ENCODE measurements at regions not wholly inside any gene's neighbourhood (a gene's known extent, or its start where the extent isn't known, plus 50 kb on each side); places are given as distances from the start of the nearest gene placed in this dataset.

DNA sequence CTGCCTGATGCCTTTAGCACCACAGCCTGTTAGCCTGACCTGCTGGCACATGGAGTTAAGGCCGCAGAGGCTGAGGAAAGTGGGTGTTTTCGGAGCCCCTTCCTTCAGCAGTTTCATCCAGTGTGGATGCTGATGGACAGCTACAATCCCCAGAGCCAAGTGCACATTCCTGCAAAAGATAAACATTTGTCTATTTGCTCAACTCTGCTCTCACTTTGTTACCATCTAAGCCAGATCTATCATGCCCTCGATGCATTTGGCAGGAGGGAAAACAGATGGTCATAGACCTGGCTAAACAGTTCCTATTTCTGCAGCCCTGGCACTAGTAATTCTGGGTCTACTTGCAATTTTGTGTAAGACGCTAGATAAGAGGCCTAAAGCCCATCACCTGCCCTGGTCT lies 312.9 kb upstream of the RASGRP1 start:
- no peak overlapping the region for H3K27ac Mint-ChIP-seq
- no peaks in the 10 kb centered on the region for H3K27me3 Mint-ChIP-seq (ENCODE audit: low read depth)
- no peaks in the 10 kb centered on the region for H3K9me3 Mint-ChIP-seq
- no peaks in the 10 kb centered on the region for H3K4me1 Mint-ChIP-seq (ENCODE audit: low read depth)
- no peaks in the 10 kb centered on the region for H3K36me3 Mint-ChIP-seq (ENCODE audit: low read depth)
- H3K4me3 Mint-ChIP-seq = no peak overlapping the region

DNA sequence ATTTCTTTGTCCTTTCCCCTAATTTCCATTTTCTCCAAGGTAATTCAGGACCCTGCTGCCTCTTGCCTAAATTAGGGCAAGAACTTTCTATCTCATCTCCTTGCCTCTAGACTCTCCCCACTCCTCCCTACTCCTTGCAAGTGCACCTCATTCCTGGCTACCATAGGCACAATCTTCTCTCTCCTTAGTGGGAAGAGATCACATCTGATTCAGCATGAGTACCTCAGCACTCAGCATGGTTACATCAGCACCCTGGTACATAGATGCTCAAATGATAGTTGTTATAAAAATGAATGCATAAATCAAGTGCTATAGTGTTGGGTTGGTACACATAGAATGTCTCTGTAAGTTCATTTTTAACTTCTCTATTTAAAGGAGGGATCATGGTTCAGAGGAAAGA lies 313.4 kb upstream of the RASGRP1 start:
- Mint-ChIP-seq H3K27ac (no peak overlapping the region), H3K4me3 (no peak overlapping the region), H3K36me3 (ENCODE audit: low read depth) (no peaks in the 10 kb centered on the region), H3K27me3 (ENCODE audit: low read depth) (no peaks in the 10 kb centered on the region), H3K9me3 (no peaks in the 10 kb centered on the region), H3K4me1 (ENCODE audit: low read depth) (no peaks in the 10 kb centered on the region)

DNA sequence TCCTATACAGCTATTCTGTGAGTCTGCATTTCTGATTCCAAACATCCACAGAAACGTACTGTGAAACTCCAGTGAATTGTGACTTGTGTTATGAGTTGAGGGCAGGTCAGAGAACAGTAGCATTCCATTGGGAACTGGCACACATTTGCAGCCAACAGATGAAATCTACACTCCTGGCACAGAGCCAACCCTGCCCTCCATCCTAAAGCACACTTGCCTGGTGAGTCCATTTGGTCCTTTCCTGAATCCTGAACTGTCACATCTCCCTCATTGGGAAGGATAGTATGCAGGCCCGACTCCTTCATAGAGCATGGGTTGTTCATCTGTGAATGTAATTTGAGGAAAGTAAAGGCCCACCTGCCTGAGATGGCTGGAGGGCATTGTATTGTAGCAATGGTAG lies 314.3 kb upstream of the RASGRP1 start:
- H3K27me3 Mint-ChIP-seq (ENCODE audit: low read depth) = no peaks in the 10 kb centered on the region
- no peak overlapping the region for H3K27ac Mint-ChIP-seq
- H3K4me1 Mint-ChIP-seq (ENCODE audit: low read depth) = peaks cover 1% of the 10 kb centered on the region
- H3K9me3 Mint-ChIP-seq = no peaks in the 10 kb centered on the region
- no peak overlapping the region for H3K4me3 Mint-ChIP-seq
- no peaks in the 10 kb centered on the region for H3K36me3 Mint-ChIP-seq (ENCODE audit: low read depth)

DNA sequence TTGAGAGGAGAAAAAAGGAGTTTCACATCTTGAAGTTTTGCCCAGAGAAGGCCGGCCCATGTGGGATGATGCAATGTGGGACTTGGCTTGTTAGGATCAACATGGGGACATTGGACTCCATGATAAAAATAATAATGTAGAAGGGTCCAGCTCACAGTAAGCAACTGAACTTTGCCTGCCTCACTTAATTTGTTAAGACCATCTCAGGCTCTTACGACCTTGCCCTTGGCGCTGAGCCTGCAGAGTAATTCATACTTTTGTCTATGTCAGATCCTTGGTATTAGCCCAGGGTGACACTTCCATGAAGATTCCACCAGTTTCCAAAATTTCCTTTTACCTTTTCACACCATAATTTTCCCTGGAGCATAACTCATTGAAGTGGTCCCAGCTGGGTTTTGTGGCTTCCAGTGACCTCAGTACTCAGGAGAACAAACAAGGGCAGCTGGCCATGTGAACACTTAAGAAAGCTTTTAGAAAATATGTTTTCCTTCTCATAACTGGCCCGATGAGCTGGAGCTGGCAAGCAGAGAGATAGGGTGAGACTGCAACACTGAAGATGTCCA lies 315.4 kb upstream of the RASGRP1 start:
- Mint-ChIP-seq H3K9me3 (no peaks in the 10 kb centered on the region), H3K27me3 (ENCODE audit: low read depth) (peaks cover 7% of the 10 kb centered on the region), H3K27ac (no peak overlapping the region), H3K4me3 (no peak overlapping the region), H3K4me1 (ENCODE audit: low read depth) (peaks cover 3% of the 10 kb centered on the region), H3K36me3 (ENCODE audit: low read depth) (no peaks in the 10 kb centered on the region)

DNA sequence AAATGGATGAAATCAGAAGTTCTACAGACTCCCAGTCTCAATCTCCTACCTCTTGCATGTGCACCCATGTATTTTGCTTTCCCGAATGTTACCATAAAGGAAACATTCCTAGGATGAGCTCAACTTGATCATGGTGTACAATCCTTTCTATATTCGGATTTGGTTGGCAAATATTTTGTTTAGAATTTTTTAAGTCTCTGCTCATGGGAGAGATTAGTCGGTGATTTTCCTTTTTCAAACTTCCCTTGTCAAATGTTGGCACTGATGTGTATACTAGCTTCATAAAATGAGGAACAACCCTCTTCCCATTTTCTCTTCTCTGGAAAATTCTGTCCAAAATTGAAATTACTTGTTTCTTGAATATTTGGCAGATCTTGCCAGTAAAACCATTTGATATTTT lies 317.6 kb upstream of the RASGRP1 start:
- H3K4me1 Mint-ChIP-seq (ENCODE audit: low read depth) = peaks cover 3% of the 10 kb centered on the region

DNA sequence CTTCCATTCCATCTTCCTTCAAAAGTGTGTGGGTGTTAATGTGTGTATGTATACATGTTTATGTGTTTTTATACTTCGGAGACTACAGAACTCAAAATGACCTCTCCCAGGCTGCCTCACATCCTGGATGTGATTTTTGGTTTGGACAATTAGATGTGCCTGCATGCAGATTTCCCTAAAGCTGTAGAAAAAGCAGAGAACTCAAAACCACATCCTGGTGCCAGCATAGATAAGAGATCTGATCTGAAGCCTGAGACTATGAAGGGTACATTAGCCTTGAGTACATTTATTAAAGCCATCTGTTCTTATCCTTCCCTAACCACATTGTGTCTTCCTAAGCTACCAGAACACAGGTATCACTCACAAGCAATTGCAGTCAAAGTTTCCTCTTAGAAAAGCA lies 319.4 kb upstream of the RASGRP1 start:
- Mint-ChIP-seq H3K4me3 (no peak overlapping the region), H3K9me3 (no peaks in the 10 kb centered on the region), H3K4me1 (ENCODE audit: low read depth) (peaks cover 3% of the 10 kb centered on the region), H3K36me3 (ENCODE audit: low read depth) (no peaks in the 10 kb centered on the region), H3K27me3 (ENCODE audit: low read depth) (peaks cover 7% of the 10 kb centered on the region), H3K27ac (no peak overlapping the region)

More for the DNA sequence above, 317.6 kb upstream of the RASGRP1 start:
- H3K9me3 Mint-ChIP-seq = no peaks in the 10 kb centered on the region
- H3K27me3 Mint-ChIP-seq (ENCODE audit: low read depth) = peaks cover 7% of the 10 kb centered on the region
- no peak overlapping the region for H3K27ac Mint-ChIP-seq
- no peaks in the 10 kb centered on the region for H3K36me3 Mint-ChIP-seq (ENCODE audit: low read depth)
- no peak overlapping the region for H3K4me3 Mint-ChIP-seq

DNA sequence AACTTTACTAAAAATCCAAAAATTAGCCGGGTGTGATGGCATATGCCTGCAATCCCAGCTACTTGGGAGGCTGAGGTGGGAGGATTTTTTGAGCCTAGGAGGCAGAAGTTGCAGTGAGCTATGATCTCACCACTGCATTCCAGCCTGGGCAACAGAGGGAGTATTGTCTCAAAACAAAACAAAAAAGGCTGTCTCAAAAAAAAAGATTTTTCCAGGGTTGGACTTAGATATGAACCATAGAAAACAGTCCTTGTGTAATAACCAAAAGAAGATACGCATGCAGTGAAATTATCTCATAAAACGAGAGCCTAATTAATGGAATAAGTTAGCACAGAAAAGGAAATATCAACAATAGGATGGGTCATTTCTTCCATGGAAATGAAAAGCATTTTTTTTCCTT lies 320.4 kb upstream of the RASGRP1 start:
- H3K4me1 Mint-ChIP-seq (ENCODE audit: low read depth) = peaks cover 3% of the 10 kb centered on the region
- no peak overlapping the region for H3K27ac Mint-ChIP-seq
- no peaks in the 10 kb centered on the region for H3K9me3 Mint-ChIP-seq
- H3K36me3 Mint-ChIP-seq (ENCODE audit: low read depth) = no peaks in the 10 kb centered on the region
- peaks cover 13% of the 10 kb centered on the region for H3K27me3 Mint-ChIP-seq (ENCODE audit: low read depth)
- no peak overlapping the region for H3K4me3 Mint-ChIP-seq

DNA sequence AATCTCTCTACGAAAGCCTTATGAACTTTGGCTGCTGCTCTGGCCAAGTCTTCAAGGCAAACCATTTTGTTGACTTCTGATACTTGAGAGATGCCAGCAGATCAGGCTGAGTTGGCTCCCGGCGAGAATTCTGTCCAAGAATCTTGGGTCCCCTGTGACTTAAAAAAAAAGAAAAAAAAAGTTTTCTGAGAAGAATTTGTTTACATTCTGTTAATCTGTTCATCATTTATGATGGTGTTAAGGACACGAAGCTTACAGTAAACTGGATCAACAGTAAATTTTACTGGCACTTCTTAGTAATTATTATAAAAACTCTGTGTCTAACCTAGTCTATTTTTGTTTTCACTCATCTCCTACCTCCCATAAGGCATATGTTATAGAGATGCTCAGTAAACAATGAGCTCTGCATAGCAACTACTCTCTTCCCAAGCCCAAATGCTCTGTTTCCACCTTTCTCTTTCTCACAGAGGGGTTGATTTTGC lies 320.9 kb upstream of the RASGRP1 start:
- peaks cover 13% of the 10 kb centered on the region for H3K27me3 Mint-ChIP-seq (ENCODE audit: low read depth)
- H3K4me1 Mint-ChIP-seq (ENCODE audit: low read depth) = peaks cover 3% of the 10 kb centered on the region
- no peak overlapping the region for H3K27ac Mint-ChIP-seq
- H3K9me3 Mint-ChIP-seq = no peaks in the 10 kb centered on the region
- no peaks in the 10 kb centered on the region for H3K36me3 Mint-ChIP-seq (ENCODE audit: low read depth)
- no peak overlapping the region for H3K4me3 Mint-ChIP-seq

DNA sequence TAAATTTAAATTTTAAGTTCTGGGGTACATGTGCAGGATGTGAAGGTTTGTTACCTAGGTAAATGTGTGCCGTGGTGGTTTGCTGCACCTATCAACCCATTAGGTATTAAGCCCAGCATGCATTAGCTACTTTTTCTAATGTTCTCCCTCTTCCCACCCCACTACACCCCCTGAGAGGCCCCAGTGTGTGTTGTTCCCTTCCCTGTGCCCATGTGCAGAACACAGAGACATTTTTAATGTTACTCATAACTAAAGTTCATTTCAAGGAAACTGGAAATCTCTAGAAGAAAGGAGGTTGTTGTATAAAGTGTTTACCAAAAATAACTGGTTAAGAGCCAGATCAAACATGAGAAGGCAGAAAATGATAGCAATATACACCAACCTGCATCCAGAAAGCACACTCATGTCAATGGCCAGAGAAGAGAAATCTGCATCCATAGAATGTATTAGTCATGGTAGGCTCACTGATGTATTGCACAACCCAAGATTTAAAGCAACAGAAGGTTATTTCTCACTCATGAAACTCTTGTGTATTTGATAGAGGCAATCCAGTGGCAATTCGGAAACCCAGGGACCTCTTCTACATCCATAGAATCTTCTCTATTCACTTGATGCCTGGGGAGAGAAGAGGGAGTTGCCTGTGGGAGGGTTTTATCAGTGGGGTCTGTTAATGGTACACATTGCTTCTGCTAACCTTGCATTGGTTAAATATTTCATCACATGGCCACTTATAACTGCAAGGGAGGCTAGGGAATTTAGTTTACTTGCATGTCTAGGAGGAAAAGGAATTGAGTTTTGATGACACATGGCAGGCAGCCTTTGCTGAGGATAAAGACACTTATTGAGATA lies 321.9 kb upstream of the RASGRP1 start:
- Mint-ChIP-seq H3K4me3 (no peak overlapping the region), H3K27me3 (ENCODE audit: low read depth) (peaks cover 13% of the 10 kb centered on the region), H3K4me1 (ENCODE audit: low read depth) (peaks cover 3% of the 10 kb centered on the region), H3K27ac (no peak overlapping the region), H3K36me3 (ENCODE audit: low read depth) (no peaks in the 10 kb centered on the region), H3K9me3 (no peaks in the 10 kb centered on the region)

DNA sequence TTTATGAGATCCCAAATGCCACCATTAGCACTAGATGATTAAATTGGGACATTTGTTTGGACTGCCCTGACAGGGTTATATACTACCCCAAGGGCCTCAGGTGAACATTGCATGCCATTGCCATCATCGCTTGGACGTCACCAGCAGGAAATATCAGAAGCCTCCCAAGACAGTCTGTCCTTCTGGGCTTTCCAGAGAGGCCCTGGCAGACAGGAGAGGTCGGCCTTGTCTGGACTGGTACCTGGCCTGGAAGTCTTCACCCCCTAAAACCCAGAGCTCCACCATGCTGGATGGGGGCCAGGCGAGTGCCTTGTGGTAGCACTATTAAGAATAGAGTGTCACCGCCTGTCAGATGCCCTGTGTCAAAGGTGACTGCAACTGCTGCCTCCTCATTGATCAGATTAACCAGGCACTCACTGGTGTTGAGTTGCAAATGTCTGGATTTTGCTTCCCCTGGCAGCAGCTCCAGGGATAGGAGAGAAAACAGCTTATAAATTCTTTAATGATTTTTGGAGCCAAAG lies 324.1 kb upstream of the RASGRP1 start:
- Mint-ChIP-seq H3K27me3 (ENCODE audit: low read depth) (peaks cover 13% of the 10 kb centered on the region), H3K27ac (no peak overlapping the region), H3K4me3 (no peak overlapping the region), H3K9me3 (no peaks in the 10 kb centered on the region), H3K36me3 (ENCODE audit: low read depth) (no peaks in the 10 kb centered on the region), H3K4me1 (ENCODE audit: low read depth) (peaks cover 3% of the 10 kb centered on the region)

DNA sequence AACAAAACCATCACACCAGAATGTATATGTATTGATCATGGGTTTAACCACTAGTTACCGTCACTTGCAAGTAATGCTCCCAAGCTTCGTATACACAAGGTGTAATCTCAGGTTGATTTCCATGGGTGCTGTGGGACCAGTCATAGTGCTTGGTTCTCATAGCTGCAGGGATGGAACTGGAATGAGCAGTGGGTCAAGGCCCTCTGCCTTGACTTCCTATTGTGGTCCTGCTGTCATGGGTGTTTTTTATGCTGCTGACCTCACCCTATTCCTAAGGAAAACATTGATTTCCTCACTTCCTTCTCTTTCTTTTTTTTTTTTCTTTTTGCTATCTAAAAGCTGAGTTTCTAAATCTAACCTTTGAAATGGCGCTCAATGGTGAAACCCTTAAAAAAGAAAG lies 325.6 kb upstream of the RASGRP1 start:
- Mint-ChIP-seq H3K9me3 (no peaks in the 10 kb centered on the region), H3K4me3 (no peak overlapping the region), H3K27ac (no peak overlapping the region), H3K36me3 (ENCODE audit: low read depth) (no peaks in the 10 kb centered on the region), H3K27me3 (ENCODE audit: low read depth) (peaks cover 6% of the 10 kb centered on the region), H3K4me1 (ENCODE audit: low read depth) (no peaks in the 10 kb centered on the region)

DNA sequence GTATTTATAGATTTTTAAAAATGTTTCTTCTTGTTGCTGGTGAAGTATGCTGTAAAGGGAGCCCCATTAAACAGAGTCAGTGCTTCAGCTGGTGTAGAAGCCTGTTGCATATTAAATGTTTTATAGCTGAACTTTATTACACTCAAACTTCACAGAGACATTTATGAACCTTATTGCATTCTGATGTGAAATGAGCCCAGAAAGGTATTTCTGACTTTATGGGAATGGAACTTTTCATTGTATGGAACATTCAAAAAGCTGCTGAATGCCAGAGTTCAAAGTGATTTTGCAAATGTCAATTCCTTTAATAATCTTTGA lies 329.3 kb upstream of the RASGRP1 start:
- Mint-ChIP-seq H3K4me1 (ENCODE audit: low read depth) (no peaks in the 10 kb centered on the region), H3K4me3 (no peak overlapping the region), H3K27ac (no peak overlapping the region), H3K9me3 (no peaks in the 10 kb centered on the region), H3K27me3 (ENCODE audit: low read depth) (peaks cover 6% of the 10 kb centered on the region), H3K36me3 (ENCODE audit: low read depth) (no peaks in the 10 kb centered on the region)

DNA sequence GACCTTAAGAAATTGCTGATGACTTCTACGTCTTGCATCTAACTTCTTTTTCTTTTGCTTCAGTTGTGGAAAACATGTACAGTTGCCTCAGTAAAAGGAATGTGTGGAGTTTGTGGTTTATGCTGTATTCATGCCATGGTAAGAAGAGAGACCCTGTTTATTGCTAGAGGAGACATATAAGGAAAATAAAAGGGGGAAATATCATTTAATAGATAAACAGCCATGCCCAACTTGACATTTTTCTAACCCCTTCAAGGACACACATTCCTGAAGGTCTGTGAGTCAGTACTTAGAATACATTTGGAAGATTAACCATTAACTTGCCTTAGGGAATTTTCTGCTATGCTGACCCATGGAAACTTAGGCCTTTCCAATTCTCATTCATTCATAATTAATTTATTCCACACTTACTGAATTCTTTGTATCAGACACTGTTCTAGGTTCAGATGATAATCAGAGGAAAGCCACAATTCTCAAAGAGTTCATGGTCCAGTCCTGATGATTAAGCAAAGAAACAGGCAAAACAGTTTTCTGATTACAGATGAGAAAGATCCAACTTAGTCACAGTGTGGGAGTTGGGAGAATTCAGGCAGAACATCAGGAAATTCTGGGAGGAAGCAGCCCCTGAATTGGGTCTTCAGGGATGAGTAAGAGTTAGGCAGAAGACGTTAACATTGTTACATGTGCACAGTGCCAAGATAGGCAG lies 329.8 kb upstream of the RASGRP1 start:
- Mint-ChIP-seq H3K36me3 (ENCODE audit: low read depth) (no peaks in the 10 kb centered on the region), H3K27ac (peak overlapping the region; percentile 34), H3K9me3 (no peaks in the 10 kb centered on the region), H3K27me3 (ENCODE audit: low read depth) (peaks cover 5% of the 10 kb centered on the region), H3K4me1 (ENCODE audit: low read depth) (no peaks in the 10 kb centered on the region), H3K4me3 (no peak overlapping the region)

DNA sequence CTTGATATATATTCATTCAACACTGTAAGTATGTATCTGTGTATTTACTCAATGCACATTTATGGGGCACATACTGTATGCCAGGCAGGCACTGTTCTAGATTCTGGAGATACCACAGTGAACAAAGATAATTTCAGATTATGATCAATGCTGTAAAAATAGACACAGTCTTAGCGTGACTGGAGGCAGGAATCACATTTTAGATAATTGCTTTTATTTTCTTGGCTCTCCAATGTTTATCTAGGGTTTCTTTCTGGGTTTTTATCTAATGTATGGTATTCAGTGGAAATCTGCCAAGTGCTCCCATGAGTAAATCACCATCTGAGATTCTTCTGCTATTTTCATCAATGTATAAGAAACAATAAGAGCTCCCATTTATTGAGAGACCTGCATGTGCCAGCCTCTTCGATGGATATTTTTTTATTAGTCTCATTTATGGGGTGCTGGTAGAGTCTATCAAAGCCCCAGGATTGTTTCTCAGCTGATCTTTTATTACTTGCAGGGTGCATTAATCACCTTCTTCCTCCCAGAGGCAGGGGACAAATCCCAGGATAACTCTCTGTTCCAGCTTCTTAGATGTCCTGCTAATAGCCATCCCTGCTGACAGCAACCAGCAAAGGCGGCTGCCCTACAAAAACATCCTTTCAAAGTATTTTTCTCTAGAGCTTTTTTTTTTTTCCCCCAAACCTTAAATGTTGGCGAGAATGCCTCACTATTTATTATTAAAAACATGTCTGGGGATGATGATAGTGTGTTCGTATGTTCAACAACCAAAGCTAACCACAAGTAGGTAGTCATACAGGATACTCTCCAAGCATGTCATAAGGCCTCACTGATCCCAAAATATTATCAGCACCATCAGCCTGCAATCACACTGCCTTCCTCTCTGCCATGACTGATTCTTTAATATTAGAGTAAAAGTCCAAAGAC lies 331.0 kb upstream of the RASGRP1 start:
- H3K9me3 Mint-ChIP-seq = no peaks in the 10 kb centered on the region
- H3K27me3 Mint-ChIP-seq (ENCODE audit: low read depth) = no peaks in the 10 kb centered on the region
- H3K4me3 Mint-ChIP-seq = no peak overlapping the region
- no peaks in the 10 kb centered on the region for H3K4me1 Mint-ChIP-seq (ENCODE audit: low read depth)
- no peaks in the 10 kb centered on the region for H3K36me3 Mint-ChIP-seq (ENCODE audit: low read depth)
- H3K27ac Mint-ChIP-seq = no peak overlapping the region

Data from T-helper 1 cell treated with Interleukin-12 subunit alpha and Interleukin-12 subunit beta and Interleukin-4 antibody, amounts not matched to agents 30 μg/mL and 1 μg/mL, for 36 hours (primary cell).